Kidney (tissue), 13 donors: ENCODE measurements at regions not wholly inside any gene's neighbourhood (a gene's known extent, or its start where the extent isn't known, plus 50 kb on each side); places are given as distances from the start of the nearest gene placed in this dataset.
"Not testable (repeated sequence)": the region's sequence is repeated elsewhere in the genome, so short reads cannot be mapped to it uniquely, and the experiment has no call there.

ENCODE experiments used
- DNase-seq, 5 donors: peaks; one replicate each; pipeline ENCODE4 v3.0.0-alpha.2; 2013 to 2020
- FAIRE-seq: peaks from 2 replicates; lab custom pipeline; 2012; peaks lifted over from hg19 to GRCh38; lab: Jason Lieb, UNC
- H3K27ac ChIP-seq, 2 donors: one replicate each; pipeline ENCODE4 v1.7.0; 2013; ENCODE audit warnings: low read depth in 2 of 2, low read length in 2 of 2, inconsistent platforms in 1 of 2
- H3K27me3 ChIP-seq: one replicate; pipeline ENCODE4 v1.7.1; 2013; ENCODE audit warnings: low read length, inconsistent platforms; ENCODE audit not compliant: control insufficient read depth, insufficient read depth
- H3K36me3 ChIP-seq, 3 donors: one replicate each; pipeline versions ENCODE4 v1.7.0 to v1.7.1; 2013; ENCODE audit warnings: low read length in 3 of 3, control low read depth in 1 of 3, inconsistent platforms in 1 of 3; ENCODE audit not compliant: insufficient read depth in 3 of 3, control insufficient read depth in 2 of 3
- H3K4me1 ChIP-seq, 3 donors: one replicate each; pipeline versions ENCODE4 v1.7.0 to v1.7.1; 2013; ENCODE audit warnings: low read length in 3 of 3, inconsistent platforms in 1 of 3, low read depth in 1 of 3; ENCODE audit not compliant: control insufficient read depth in 2 of 3, insufficient read depth in 2 of 3
- H3K4me3 ChIP-seq, 3 donors: one replicate each; pipeline versions ENCODE4 v1.7.0 to v1.8.1; 2013; ENCODE audit warnings: low read length in 3 of 3, control low read depth in 1 of 3, inconsistent platforms in 1 of 3
- H3K9ac ChIP-seq, 3 donors: one replicate each; pipeline versions ENCODE4 v1.7.0 to v1.7.1; 2013; ENCODE audit warnings: low read length in 3 of 3, control low read depth in 1 of 3, inconsistent platforms in 1 of 3
- H3K9me3 ChIP-seq, 3 donors: one replicate each; pipeline versions ENCODE4 v1.7.0 to v1.7.1; 2013; ENCODE audit warnings: low read length in 3 of 3, control low read depth in 1 of 3, inconsistent platforms in 1 of 3; ENCODE audit not compliant: control insufficient read depth in 2 of 3, insufficient read depth in 1 of 3
- intact Hi-C: fragments of 100-400 bp; cut with DNase I; formaldehyde crosslinking; loops from one replicate; pipeline ENCODE4 v1.11.1; 2022
- TF ChIP-seq, protein P1 (sequence below): IDR thresholded peaks from 3 replicates; pipeline ENCODE4 v1.5.1; 2012; ENCODE audit warnings: mild to moderate bottlenecking, moderate library complexity, borderline replicate concordance; ENCODE audit not compliant: insufficient read depth; ENCODE audit errors: extremely low read depth
- donor health status: control.
- donor health status: control.
- donor health status: control.
- donor health status: control.
- donor health status: control.
- donor health status: DM: yes; HTN: yes; CAD: no.
- donor health status: Normal renal cell carcinoma (clear cell type).

DNA sequence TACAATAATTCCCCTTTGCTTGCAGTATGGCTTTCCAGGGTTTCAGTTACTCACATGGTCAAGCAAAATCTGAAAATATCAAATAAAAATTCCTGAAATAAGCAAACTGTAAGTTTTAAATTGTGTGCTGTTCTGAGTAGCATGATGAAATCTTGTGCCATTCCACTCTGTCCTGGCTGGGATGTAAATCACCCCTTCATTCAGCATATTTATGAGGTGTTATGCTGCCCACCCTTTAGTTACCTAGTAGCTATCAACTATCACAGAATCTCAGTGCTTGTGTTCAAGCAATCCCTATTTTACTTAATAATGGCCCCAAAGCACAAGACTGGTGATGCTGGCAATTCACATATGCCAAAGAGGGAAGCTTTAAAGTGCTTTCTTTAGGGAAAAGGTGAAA is 867.7 kb upstream of the NRXN1 start:
- Histone ChIP-seq H3K27ac (no peak overlapping the region), H3K9me3 (no peaks in the 10 kb centered on the region), H3K4me3 (no peak overlapping the region), H3K4me1 (no peaks in the 10 kb centered on the region), H3K9ac (no peak overlapping the region), H3K27me3 (no peaks in the 10 kb centered on the region), H3K36me3 (no peaks in the 10 kb centered on the region)
- TF ChIP-seq, protein P1, sequence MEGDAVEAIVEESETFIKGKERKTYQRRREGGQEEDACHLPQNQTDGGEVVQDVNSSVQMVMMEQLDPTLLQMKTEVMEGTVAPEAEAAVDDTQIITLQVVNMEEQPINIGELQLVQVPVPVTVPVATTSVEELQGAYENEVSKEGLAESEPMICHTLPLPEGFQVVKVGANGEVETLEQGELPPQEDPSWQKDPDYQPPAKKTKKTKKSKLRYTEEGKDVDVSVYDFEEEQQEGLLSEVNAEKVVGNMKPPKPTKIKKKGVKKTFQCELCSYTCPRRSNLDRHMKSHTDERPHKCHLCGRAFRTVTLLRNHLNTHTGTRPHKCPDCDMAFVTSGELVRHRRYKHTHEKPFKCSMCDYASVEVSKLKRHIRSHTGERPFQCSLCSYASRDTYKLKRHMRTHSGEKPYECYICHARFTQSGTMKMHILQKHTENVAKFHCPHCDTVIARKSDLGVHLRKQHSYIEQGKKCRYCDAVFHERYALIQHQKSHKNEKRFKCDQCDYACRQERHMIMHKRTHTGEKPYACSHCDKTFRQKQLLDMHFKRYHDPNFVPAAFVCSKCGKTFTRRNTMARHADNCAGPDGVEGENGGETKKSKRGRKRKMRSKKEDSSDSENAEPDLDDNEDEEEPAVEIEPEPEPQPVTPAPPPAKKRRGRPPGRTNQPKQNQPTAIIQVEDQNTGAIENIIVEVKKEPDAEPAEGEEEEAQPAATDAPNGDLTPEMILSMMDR: no peak
- intact Hi-C loops: no loop called here
- DNase-seq: no peak
- no peak for FAIRE-seq

DNA sequence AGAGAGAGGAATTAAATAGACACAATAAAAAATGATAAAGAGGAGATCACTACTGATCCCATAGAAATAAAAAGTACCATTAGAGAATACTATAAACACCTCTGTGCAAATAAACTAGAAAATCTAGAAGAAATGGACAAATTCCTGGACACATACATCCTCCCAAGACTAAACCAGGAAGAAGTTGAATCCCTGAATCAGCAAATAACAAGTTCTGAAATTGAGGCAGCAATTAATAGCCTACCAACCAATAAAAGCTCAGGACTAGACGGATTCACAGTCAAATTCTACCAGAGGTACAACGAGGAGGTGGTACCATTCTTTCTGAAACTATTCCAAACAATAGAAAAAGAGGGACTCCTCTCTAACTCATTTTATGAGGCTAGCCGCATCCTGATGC is 862.7 kb upstream of the NRXN1 start:
- H3K4me1 ChIP-seq, H3K4me3 ChIP-seq, H3K36me3 ChIP-seq, H3K9me3 ChIP-seq, intact Hi-C loops, H3K9ac ChIP-seq, H3K27me3 ChIP-seq, DNase-seq, H3K27ac ChIP-seq, FAIRE-seq: not testable (repeated sequence)

DNA sequence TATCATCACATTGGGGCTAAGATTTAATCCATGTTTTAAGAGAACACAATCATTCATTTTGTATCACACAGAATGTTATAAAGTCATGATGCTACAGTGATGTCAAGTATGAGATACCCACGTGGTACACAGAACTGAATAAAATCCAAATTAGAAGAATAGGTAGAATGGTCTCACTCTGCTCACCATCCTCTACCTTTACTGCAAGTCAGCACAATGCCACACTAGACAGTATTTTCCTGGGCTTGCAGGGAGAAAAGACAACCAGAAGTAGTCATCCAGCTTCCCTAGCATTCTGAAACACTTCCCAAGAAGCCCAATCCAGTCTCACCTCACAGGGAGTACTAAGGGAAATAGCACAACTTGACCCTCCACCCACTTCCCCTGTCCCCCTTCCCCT is 856.2 kb upstream of the NRXN1 start:
- intact Hi-C loops: no loop called here
- Histone ChIP-seq H3K27me3 (no peaks in the 10 kb centered on the region), H3K9me3 (peaks cover 0 to 6% (median 0%) of the 10 kb centered on the region in 3 donors), H3K4me1 (no peaks in the 10 kb centered on the region), H3K36me3 (no peaks in the 10 kb centered on the region), H3K27ac (no peak overlapping the region), H3K4me3 (no peak overlapping the region), H3K9ac (no peak overlapping the region)
- DNase-seq (no peak), FAIRE-seq (no peak)
- TF ChIP-seq, protein P1: no peak

DNA sequence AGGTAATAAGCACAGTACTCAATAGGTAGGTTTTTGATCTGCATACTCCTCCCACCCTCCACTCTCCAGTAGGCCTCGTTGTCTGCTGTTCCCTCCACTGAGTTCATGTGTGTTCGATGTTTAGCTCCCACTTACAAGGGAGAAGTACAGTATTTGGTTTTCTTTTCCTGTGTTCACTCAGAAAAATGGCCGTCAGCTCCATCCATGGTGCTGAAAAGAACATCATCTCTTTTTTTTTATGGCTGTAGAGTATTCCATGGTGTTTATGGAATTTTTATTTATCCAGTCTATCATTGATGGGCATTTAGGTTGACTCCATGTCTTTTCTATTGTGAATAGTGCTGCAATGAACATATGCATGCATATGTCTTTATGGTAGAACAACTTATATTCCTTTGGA is 849.7 kb upstream of the NRXN1 start:
- H3K27ac ChIP-seq: no peak overlapping the region
- H3K27me3 ChIP-seq: no peaks in the 10 kb centered on the region
- no peak overlapping the region for H3K9ac ChIP-seq
- no peak for DNase-seq
- H3K4me3 ChIP-seq: no peak overlapping the region
- H3K36me3 ChIP-seq: no peaks in the 10 kb centered on the region
- intact Hi-C loops: no loop called here
- H3K4me1 ChIP-seq: no peaks in the 10 kb centered on the region
- FAIRE-seq: no peak
- TF ChIP-seq, protein P1: no peak
- H3K9me3 ChIP-seq: peaks cover 0 to 13% (median 0%) of the 10 kb centered on the region in 3 donors
